Loucy (cell line): ENCODE measurements at regions not wholly inside any gene's neighbourhood (a gene's known extent, or its start where the extent isn't known, plus 50 kb on each side); places are given as distances from the start of the nearest gene placed in this dataset.

Experiments
- CTCF ChIP-seq: fragments of 200-600 bp; sonication (generic); conservative IDR thresholded peaks from 2 replicates; pipeline ENCODE4 v1.5.1; 2014; ENCODE audit warnings: mild to moderate bottlenecking, antibody characterized with exemption, low read length
- EZH2phosphoT487 ChIP-seq: fragments of 200-600 bp; IDR thresholded peaks from 2 replicates; pipeline ENCODE4 v1.6.1; 2018; ENCODE audit warnings: antibody characterized with exemption, mild to moderate bottlenecking, moderate library complexity, borderline replicate concordance

- TF ChIP-seq CTCF (no peak), EZH2phosphoT487 (no peak)
Measured at GRCh38 chr13:38417241-38417640, 67.6 kb downstream of the UFM1 start.
